ENCODE measurements at regions not wholly inside any gene's neighbourhood (a gene's known extent, or its start where the extent isn't known, plus 50 kb on each side); places are given as distances from the start of the nearest gene placed in this dataset.

- no peaks in the 10 kb centered on the region for H3K36me3 Mint-ChIP-seq
- H3K4me1 Mint-ChIP-seq: no peaks in the 10 kb centered on the region
- peaks cover 3 to 11% (median 3%) of the 10 kb centered on the region in 3 donors for H3K9me3 Mint-ChIP-seq
- no peak overlapping the region for H3K4me3 Mint-ChIP-seq
- peaks cover 2% of the 10 kb centered on the region for H3K27me3 Mint-ChIP-seq
- no peak overlapping the region for H3K27ac Mint-ChIP-seq
Measured at GRCh38 chr9:108377382-108377781, 478.4 kb downstream of the ACTL7B start.

- no peaks in the 10 kb centered on the region for H3K27me3 Mint-ChIP-seq
- no peak overlapping the region for H3K4me3 Mint-ChIP-seq
- peaks cover 3 to 14% (median 3%) of the 10 kb centered on the region in 3 donors for H3K9me3 Mint-ChIP-seq
- no peaks in the 10 kb centered on the region for H3K4me1 Mint-ChIP-seq
- H3K36me3 Mint-ChIP-seq: no peaks in the 10 kb centered on the region
- H3K27ac Mint-ChIP-seq: no peak overlapping the region
Measured at GRCh38 chr9:108376140-108376539, 479.6 kb downstream of the ACTL7B start.

GRCh38 chr9:108374626-108375025, 481.2 kb downstream of the ACTL7B start:
- H3K27ac Mint-ChIP-seq: no peak overlapping the region
- H3K27me3 Mint-ChIP-seq: no peaks in the 10 kb centered on the region
- H3K4me1 Mint-ChIP-seq: no peaks in the 10 kb centered on the region
- H3K9me3 Mint-ChIP-seq: peaks cover 3 to 14% (median 9%) of the 10 kb centered on the region in 3 donors
- no peaks in the 10 kb centered on the region for H3K36me3 Mint-ChIP-seq
- no peak overlapping the region for H3K4me3 Mint-ChIP-seq

GRCh38 chr9:108367188-108367587, 488.6 kb downstream of the ACTL7B start:
- Mint-ChIP-seq H3K27ac (no peak overlapping the region), H3K36me3 (no peaks in the 10 kb centered on the region), H3K27me3 (no peaks in the 10 kb centered on the region), H3K4me1 (no peaks in the 10 kb centered on the region), H3K4me3 (no peak overlapping the region), H3K9me3 (peaks cover 0 to 21% (median 12%) of the 10 kb centered on the region in 3 donors)

- no peak overlapping the region for H3K27ac Mint-ChIP-seq
- H3K4me3 Mint-ChIP-seq: no peak overlapping the region
- peaks cover 2% of the 10 kb centered on the region for H3K27me3 Mint-ChIP-seq
- H3K9me3 Mint-ChIP-seq: peaks cover 0 to 15% (median 7%) of the 10 kb centered on the region in 3 donors
- no peaks in the 10 kb centered on the region for H3K36me3 Mint-ChIP-seq
- H3K4me1 Mint-ChIP-seq: no peaks in the 10 kb centered on the region
Measured at GRCh38 chr9:108363311-108363710, 492.5 kb downstream of the ACTL7B start.

- Mint-ChIP-seq H3K4me1 (no peaks in the 10 kb centered on the region), H3K27ac (no peak overlapping the region), H3K27me3 (peaks cover 4% of the 10 kb centered on the region), H3K36me3 (no peaks in the 10 kb centered on the region), H3K4me3 (no peak overlapping the region), H3K9me3 (peaks cover 0 to 4% (median 2%) of the 10 kb centered on the region in 3 donors)
Measured at GRCh38 chr9:108360304-108360703, 495.5 kb downstream of the ACTL7B start.

GRCh38 chr9:108356806-108357205, 499.0 kb downstream of the ACTL7B start:
- no peak overlapping the region for H3K4me3 Mint-ChIP-seq
- peaks cover 0 to 4% (median 0%) of the 10 kb centered on the region in 3 donors for H3K9me3 Mint-ChIP-seq
- no peaks in the 10 kb centered on the region for H3K4me1 Mint-ChIP-seq
- H3K27me3 Mint-ChIP-seq: peaks cover 4% of the 10 kb centered on the region
- no peak overlapping the region for H3K27ac Mint-ChIP-seq
- H3K36me3 Mint-ChIP-seq: no peaks in the 10 kb centered on the region

- H3K27me3 Mint-ChIP-seq: no peaks in the 10 kb centered on the region
- no peaks in the 10 kb centered on the region for H3K36me3 Mint-ChIP-seq
Measured at GRCh38 chr9:108351571-108351970, 504.2 kb downstream of the ACTL7B start.

GRCh38 chr9:108347463-108348188, 508.2 kb downstream of the ACTL7B start:
- Mint-ChIP-seq H3K27me3 (no peaks in the 10 kb centered on the region), H3K4me3 (no peak overlapping the region), H3K9me3 (peaks cover 0 to 2% (median 0%) of the 10 kb centered on the region in 3 donors), H3K36me3 (no peaks in the 10 kb centered on the region), H3K4me1 (no peaks in the 10 kb centered on the region), H3K27ac (no peak overlapping the region)

More at GRCh38 chr9:108351571-108351970, 504.2 kb downstream of the ACTL7B start:
- Mint-ChIP-seq H3K4me1 (no peaks in the 10 kb centered on the region), H3K4me3 (no peak overlapping the region), H3K9me3 (peaks cover 0 to 4% (median 2%) of the 10 kb centered on the region in 3 donors), H3K27ac (no peak overlapping the region)

- H3K4me1 Mint-ChIP-seq: no peaks in the 10 kb centered on the region
- no peaks in the 10 kb centered on the region for H3K36me3 Mint-ChIP-seq
- H3K4me3 Mint-ChIP-seq: no peak overlapping the region
- no peak overlapping the region for H3K27ac Mint-ChIP-seq
- no peaks in the 10 kb centered on the region for H3K27me3 Mint-ChIP-seq
- peaks cover 0 to 1% (median 0%) of the 10 kb centered on the region in 3 donors for H3K9me3 Mint-ChIP-seq
Measured at GRCh38 chr9:108345826-108346225, 510.0 kb downstream of the ACTL7B start.

GRCh38 chr9:108339251-108339650, 516.5 kb downstream of the ACTL7B start:
- Mint-ChIP-seq H3K9me3 (peaks cover 0 to 1% (median 0%) of the 10 kb centered on the region in 3 donors), H3K27me3 (peaks cover 1% of the 10 kb centered on the region), H3K27ac (no peak overlapping the region), H3K36me3 (no peaks in the 10 kb centered on the region), H3K4me1 (no peaks in the 10 kb centered on the region), H3K4me3 (no peak overlapping the region)

GRCh38 chr9:108336575-108336974, 519.2 kb downstream of the ACTL7B start:
- Mint-ChIP-seq H3K4me3 (no peak overlapping the region), H3K9me3 (peaks cover 0 to 3% (median 0%) of the 10 kb centered on the region in 3 donors), H3K27me3 (peaks cover 1% of the 10 kb centered on the region), H3K4me1 (no peaks in the 10 kb centered on the region), H3K36me3 (no peaks in the 10 kb centered on the region), H3K27ac (no peak overlapping the region)

- no peak overlapping the region for H3K4me3 Mint-ChIP-seq
- peaks cover 2% of the 10 kb centered on the region for H3K36me3 Mint-ChIP-seq
- H3K27me3 Mint-ChIP-seq: peaks cover 1% of the 10 kb centered on the region
- no peaks in the 10 kb centered on the region for H3K4me1 Mint-ChIP-seq
- H3K9me3 Mint-ChIP-seq: peaks cover 0 to 9% (median 1%) of the 10 kb centered on the region in 3 donors
- no peak overlapping the region for H3K27ac Mint-ChIP-seq
Measured at GRCh38 chr9:108333530-108333983, 522.2 kb downstream of the ACTL7B start.

GRCh38 chr9:108331596-108331995, 524.2 kb downstream of the ACTL7B start:
- peaks cover 0 to 26% (median 3%) of the 10 kb centered on the region in 3 donors for H3K9me3 Mint-ChIP-seq
- no peak overlapping the region for H3K27ac Mint-ChIP-seq

GRCh38 chr9:108325406-108325805, 530.4 kb downstream of the ACTL7B start:
- H3K9me3 Mint-ChIP-seq: peaks cover 5 to 32% (median 9%) of the 10 kb centered on the region in 3 donors
- peaks cover 0 to 1% (median 0%) of the 10 kb centered on the region in 3 donors for H3K4me1 Mint-ChIP-seq
- H3K27me3 Mint-ChIP-seq: no peaks in the 10 kb centered on the region
- H3K27ac Mint-ChIP-seq: no peak overlapping the region
- H3K36me3 Mint-ChIP-seq: no peaks in the 10 kb centered on the region
- no peak overlapping the region for H3K4me3 Mint-ChIP-seq

More at GRCh38 chr9:108331596-108331995, 524.2 kb downstream of the ACTL7B start:
- H3K4me3 Mint-ChIP-seq: no peak overlapping the region
- peaks cover 2% of the 10 kb centered on the region for H3K36me3 Mint-ChIP-seq
- H3K4me1 Mint-ChIP-seq: no peaks in the 10 kb centered on the region
- peaks cover 1% of the 10 kb centered on the region for H3K27me3 Mint-ChIP-seq

- Mint-ChIP-seq H3K4me3 (no peak overlapping the region), H3K9me3 (peaks cover 5 to 23% (median 9%) of the 10 kb centered on the region in 3 donors), H3K27me3 (no peaks in the 10 kb centered on the region), H3K4me1 (peaks cover 0 to 1% (median 0%) of the 10 kb centered on the region in 3 donors), H3K36me3 (no peaks in the 10 kb centered on the region), H3K27ac (no peak overlapping the region)
Measured at GRCh38 chr9:108323615-108324014, 532.2 kb downstream of the ACTL7B start.

All from IgD-negative memory B cell (primary cell).